ENCODE measurements at regions not wholly inside any gene's neighbourhood (a gene's known extent, or its start where the extent isn't known, plus 50 kb on each side); places are given as distances from the start of the nearest gene placed in this dataset.

DNA sequence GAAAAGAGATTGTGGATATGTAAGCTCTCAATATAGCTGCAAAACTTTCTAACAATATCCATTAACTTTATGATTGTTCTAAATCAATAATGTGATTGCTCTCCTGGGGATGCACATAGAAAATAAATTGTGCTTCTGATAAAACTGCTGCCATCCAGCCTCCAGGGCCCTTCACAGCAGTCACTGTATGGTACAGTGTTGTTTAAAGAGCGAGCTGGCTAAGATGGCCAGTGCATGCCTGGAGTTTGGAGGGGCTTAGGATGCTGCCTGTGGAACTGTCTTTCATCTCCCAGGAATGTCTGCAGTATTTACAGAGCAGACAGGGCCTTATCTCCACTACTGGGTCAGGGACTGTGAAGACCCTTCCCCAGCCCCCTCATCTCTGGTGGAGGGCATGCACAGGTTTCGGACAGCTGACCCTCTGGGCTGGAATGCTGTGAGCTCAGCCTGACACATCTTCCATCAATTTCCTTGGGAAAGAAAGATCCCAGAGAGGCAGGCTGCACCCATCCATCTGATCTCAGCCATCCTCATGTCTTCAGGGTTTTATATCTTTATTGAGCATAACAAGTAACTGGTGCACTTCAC, 137.0 kb downstream of the PLPP3 start:
- no peak for TF ChIP-seq POLR2A (IDR thresholded peaks at IDR 0.05; ENCODE audit: low read length)
- no peak for TF ChIP-seq GATA1 (IDR thresholded peaks at IDR 0.05; ENCODE audit: low read depth, low read length)

All from erythroblast (primary cell).